ENCODE measurements at regions not wholly inside any gene's neighbourhood (a gene's known extent, or its start where the extent isn't known, plus 50 kb on each side); places are given as distances from the start of the nearest gene placed in this dataset.

DNA sequence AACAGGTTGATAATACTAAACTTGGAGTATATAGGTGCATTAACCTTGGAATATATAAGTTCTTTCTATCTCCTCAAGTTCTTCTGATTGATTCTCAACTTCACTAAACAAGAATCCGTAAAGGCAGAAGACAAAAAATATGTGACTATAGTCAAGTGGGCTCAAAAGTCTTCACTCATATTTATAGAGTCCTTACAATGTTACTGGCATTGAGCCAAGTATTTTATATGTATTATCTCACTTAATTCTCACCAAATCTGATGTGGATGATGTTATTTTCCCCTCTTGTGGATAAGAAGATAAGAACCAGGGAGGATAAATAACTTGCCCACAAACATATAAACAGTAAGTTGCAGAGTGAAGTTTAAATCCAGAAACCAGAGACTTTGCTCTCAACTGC, 486.9 kb downstream of the LRRIQ3 start:
- TF ChIP-seq EZH2phosphoT487 (IDR thresholded peaks at IDR 0.05; ENCODE audit: insufficient read depth, low read depth) (no peak), EZH2 (IDR thresholded peaks at IDR 0.05; ENCODE audit: insufficient read depth, poor library complexity, severe bottlenecking) (no peak)
